ENCODE measurements at regions not wholly inside any gene's neighbourhood (a gene's known extent, or its start where the extent isn't known, plus 50 kb on each side); places are given as distances from the start of the nearest gene placed in this dataset.

DNA sequence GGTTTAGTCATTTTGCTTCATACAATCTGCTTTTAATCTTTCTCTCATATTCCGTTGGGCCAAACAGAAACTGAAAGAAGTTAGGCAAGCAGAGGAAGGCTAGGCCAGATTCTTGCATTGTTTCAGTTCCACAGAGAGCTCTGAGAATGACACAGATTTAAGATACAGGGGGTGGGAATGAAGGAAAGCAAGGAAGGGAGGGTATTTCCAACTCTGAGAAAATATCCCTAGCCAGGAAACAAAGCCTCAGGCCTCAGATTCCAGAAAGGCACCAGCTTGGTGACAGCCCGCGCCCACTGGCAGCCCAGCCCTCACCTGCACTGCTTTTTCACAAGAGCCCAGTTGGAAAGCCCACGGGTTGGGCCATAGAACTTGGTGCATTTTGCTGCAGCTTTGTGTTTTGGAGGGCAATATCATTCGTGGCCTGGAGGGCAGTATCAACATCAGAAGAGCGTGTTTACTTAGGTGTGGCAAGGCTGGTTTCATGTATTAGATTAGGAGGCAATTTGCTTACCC is 63.5 kb downstream of the ENC1 start:
- intact Hi-C loops (cut with micrococcal nuclease): loop anchor here (1.0 kb wide), 1 partner anchor 54 kb away; no protein-coding TSS in a partner anchor
- TF ChIP-seq, protein P1, sequence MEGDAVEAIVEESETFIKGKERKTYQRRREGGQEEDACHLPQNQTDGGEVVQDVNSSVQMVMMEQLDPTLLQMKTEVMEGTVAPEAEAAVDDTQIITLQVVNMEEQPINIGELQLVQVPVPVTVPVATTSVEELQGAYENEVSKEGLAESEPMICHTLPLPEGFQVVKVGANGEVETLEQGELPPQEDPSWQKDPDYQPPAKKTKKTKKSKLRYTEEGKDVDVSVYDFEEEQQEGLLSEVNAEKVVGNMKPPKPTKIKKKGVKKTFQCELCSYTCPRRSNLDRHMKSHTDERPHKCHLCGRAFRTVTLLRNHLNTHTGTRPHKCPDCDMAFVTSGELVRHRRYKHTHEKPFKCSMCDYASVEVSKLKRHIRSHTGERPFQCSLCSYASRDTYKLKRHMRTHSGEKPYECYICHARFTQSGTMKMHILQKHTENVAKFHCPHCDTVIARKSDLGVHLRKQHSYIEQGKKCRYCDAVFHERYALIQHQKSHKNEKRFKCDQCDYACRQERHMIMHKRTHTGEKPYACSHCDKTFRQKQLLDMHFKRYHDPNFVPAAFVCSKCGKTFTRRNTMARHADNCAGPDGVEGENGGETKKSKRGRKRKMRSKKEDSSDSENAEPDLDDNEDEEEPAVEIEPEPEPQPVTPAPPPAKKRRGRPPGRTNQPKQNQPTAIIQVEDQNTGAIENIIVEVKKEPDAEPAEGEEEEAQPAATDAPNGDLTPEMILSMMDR (IDR thresholded peaks at IDR 0.05; ENCODE audit: extremely low read depth in 1 of 2, insufficient read depth in 1 of 2, low read depth in 1 of 2, low read length in 2 of 2): no peak
- no peak for TF ChIP-seq POLR2AphosphoS5 (IDR thresholded peaks at IDR 0.05; ENCODE audit: insufficient read depth, low read depth, low read length)
- TF ChIP-seq GATA2 (IDR thresholded peaks at IDR 0.05; ENCODE audit: insufficient read depth, insufficient read length, low read depth, low read length): no peak
- TF ChIP-seq, protein P2, sequence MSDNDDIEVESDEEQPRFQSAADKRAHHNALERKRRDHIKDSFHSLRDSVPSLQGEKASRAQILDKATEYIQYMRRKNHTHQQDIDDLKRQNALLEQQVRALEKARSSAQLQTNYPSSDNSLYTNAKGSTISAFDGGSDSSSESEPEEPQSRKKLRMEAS (IDR thresholded peaks at IDR 0.05; ENCODE audit: insufficient read depth, insufficient read length): no peak
- no peak for TF ChIP-seq FOS (IDR thresholded peaks at IDR 0.05; ENCODE audit: borderline replicate concordance, insufficient read depth, low read length)
- Histone ChIP-seq H2AFZ (ENCODE audit: low read depth, low read length) (peak overlapping the region; percentile 97), H3K9me1 (replicated peaks; ENCODE audit: control insufficient read depth, extremely low read depth, insufficient read depth, low read length) (no peaks in the 10 kb centered on the region), H3K9ac (replicated peaks; ENCODE audit: extremely low read depth, insufficient read depth, low read length) (peak overlapping the region; percentile 49), H3K36me3 (ENCODE audit: control insufficient read depth in 2 of 2, extremely low read depth in 1 of 2, insufficient read depth in 2 of 2, low read length in 2 of 2) (no peaks in the 10 kb centered on the region), H3K4me2 (ENCODE audit: insufficient read depth, low read length) (peak overlapping the region; percentile 88), H3K27me3 (ENCODE audit: control insufficient read depth in 2 of 2, insufficient read depth in 2 of 2, low read length in 2 of 2) (no peaks in the 10 kb centered on the region), H3K27ac (ENCODE audit: insufficient read depth, low read depth, low read length) (peak overlapping the region; percentile 73), H3K4me1 (ENCODE audit: control insufficient read depth, extremely low read depth, insufficient read depth, low read length) (peaks cover 29% of the 10 kb centered on the region), H4K20me1 (replicated peaks; ENCODE audit: control insufficient read depth, extremely low read depth, insufficient read depth, low read length) (no peaks in the 10 kb centered on the region), H3K9me3 (replicated peaks; ENCODE audit: control insufficient read depth, insufficient read depth, low read length) (no peaks in the 10 kb centered on the region), H3K79me2 (ENCODE audit: control insufficient read depth, insufficient read depth, low read length) (no peaks in the 10 kb centered on the region), H3K4me3 (replicated peaks in 1 of 3; ENCODE audit: insufficient read depth in 1 of 3, low read depth in 1 of 3, low read length in 3 of 3) (peak overlapping the region in 1 of 3 experiments; percentile 27)
- ChIA-PET POLR2A (interaction anchor here (0.7 kb wide), 2 partner anchors 64 to 161 kb away, joined by 3 read pairs; partner anchors contain the start of gene ENC1), CTCF (interaction anchor here (0.6 to 2.3 kb wide), 4 partner anchors 40 to 64 kb away, joined by 3 to 21 read pairs (median 3); partner anchors contain the start of gene ENC1)
- peak; percentile 79 for DNase-seq (ENCODE audit: low read depth, low spot score)
- BruUV-seq (replicated peaks): no TSS peak
- dilution Hi-C loops (cut with MboI; ENCODE audit: extremely low pct_ligation_motif_present, low sequenced_read_pairs): no loop called here
- peak; percentile 44 for FAIRE-seq

All from endothelial cell of umbilical vein (primary cell).